Fibroblast of mammary gland (primary cell): ENCODE measurements at regions not wholly inside any gene's neighbourhood (a gene's known extent, or its start where the extent isn't known, plus 50 kb on each side); places are given as distances from the start of the nearest gene placed in this dataset.

Source experiments
- DNase-seq: peaks from one replicate; pipeline ENCODE4 v3.0.0-alpha.2; 2010; ENCODE audit warnings: low read depth
- H3K4me3 ChIP-seq: 2 replicates; pipeline ENCODE4 v1.5.1; 2011; ENCODE audit warnings: low read depth, mild to moderate bottlenecking, low read length, moderate library complexity; ENCODE audit not compliant: control insufficient read depth
- TF ChIP-seq, protein P1 (sequence below): conservative IDR thresholded peaks from 2 replicates; pipeline ENCODE4 v1.5.1; 2011; ENCODE audit warnings: low read depth, low read length, inconsistent platforms; ENCODE audit not compliant: control insufficient read depth, insufficient read depth

DNA sequence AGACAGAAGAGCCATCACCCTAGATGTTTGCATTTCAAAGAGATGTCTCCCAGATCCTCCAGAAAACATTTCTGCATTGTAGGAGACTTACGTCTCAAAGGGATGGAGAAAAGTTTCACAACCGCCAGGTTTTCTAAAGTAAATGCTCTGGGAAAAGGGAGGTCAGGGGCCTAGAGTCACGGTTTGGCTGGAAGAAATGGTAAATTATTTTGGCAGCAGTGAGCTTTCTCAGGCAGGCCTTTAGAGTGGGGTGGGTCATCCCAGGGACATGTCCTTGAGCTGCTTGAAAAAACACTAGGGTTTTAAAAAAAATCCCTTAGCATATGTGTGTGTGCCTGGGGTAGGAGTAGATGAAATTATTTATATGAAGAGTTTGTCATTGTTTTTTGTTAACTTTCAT is 728.8 kb downstream of the TYW1 start:
- DNase-seq: no peak
- no peak overlapping the region for H3K4me3 ChIP-seq
- TF ChIP-seq, protein P1, sequence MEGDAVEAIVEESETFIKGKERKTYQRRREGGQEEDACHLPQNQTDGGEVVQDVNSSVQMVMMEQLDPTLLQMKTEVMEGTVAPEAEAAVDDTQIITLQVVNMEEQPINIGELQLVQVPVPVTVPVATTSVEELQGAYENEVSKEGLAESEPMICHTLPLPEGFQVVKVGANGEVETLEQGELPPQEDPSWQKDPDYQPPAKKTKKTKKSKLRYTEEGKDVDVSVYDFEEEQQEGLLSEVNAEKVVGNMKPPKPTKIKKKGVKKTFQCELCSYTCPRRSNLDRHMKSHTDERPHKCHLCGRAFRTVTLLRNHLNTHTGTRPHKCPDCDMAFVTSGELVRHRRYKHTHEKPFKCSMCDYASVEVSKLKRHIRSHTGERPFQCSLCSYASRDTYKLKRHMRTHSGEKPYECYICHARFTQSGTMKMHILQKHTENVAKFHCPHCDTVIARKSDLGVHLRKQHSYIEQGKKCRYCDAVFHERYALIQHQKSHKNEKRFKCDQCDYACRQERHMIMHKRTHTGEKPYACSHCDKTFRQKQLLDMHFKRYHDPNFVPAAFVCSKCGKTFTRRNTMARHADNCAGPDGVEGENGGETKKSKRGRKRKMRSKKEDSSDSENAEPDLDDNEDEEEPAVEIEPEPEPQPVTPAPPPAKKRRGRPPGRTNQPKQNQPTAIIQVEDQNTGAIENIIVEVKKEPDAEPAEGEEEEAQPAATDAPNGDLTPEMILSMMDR: no peak

DNA sequence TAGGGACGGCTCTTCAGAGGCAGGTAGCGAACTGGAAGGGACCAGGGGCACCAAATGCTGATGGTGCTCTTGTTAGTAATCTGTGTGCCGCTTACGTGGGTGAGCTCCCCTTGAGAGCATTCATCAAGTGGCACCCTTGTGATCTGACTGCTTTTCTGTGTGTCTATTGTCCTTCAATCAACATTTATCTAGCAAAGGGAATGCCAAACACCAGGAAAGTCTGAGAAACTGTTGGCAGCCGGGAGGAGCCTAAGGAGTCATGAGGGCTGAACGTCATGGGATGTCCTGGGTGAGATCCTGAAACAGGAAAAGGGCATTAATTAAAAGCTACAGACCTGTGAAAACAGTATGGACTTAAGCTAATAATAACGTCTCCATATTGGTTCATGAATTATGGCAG is 733.1 kb downstream of the TYW1 start:
- TF ChIP-seq, protein P1: no peak
- no peak for DNase-seq
- H3K4me3 ChIP-seq: no peak overlapping the region

DNA sequence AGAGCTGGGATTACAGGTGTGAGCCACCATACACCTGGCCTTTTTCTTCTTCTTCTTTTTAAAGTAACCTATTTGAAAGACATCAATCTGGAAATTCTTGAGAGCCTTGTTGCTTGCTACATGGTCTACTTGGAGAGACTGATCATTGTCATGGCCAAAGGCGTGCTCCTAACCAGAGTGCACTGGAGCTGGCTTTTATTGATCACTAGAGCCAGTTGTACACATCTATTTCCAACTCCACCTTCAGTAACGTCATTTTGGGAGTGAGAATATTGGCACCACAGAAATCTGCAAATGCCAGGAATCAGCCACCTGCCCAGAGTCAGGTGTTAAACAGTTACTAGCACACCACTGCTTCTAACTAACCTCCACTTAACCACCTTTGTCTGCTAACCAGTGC is 735.1 kb downstream of the TYW1 start:
- TF ChIP-seq, protein P1: no peak
- no peak for DNase-seq

DNA sequence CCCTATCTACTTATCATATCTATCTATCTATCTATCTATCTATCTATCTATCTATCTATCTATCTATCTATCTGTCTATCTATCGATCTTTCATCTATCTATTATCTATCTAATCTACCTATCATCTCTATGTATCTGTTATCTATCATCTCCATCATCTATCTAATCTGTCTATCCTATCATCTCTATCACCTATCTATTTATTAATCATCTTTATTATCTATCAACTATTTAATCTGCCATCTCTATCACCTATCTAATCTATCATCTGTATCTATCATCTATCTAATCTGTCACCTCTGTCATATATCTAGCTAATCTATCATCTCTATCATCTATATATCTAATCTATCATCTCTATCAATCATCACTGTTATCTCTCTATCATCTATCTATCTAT is 736.3 kb downstream of the TYW1 start:
- H3K4me3 ChIP-seq: no peak overlapping the region
- no peak for DNase-seq
- TF ChIP-seq, protein P1: no peak

More for the DNA sequence above, 735.1 kb downstream of the TYW1 start:
- H3K4me3 ChIP-seq: no peak overlapping the region

DNA sequence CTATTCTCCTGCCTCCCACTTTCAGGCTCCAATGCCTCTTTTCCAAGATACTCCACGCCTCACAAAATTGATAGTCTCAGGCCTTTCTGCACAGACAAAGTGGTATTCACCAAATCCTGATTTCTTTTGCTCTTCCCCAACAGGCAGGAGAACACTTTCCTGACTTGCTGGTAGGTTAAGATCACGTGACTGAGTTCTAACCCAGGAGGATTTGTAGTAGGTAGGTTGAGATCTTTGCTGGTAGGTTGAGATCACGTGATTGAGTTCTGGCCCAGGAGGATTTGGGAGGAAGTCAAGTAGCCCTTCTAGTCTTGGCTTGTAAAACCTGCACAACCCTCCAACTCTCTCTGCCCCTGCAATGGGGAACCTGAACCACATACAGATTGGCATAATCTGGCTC is 741.5 kb downstream of the TYW1 start:
- H3K4me3 ChIP-seq: no peak overlapping the region
- TF ChIP-seq, protein P1: no peak
- no peak for DNase-seq

DNA sequence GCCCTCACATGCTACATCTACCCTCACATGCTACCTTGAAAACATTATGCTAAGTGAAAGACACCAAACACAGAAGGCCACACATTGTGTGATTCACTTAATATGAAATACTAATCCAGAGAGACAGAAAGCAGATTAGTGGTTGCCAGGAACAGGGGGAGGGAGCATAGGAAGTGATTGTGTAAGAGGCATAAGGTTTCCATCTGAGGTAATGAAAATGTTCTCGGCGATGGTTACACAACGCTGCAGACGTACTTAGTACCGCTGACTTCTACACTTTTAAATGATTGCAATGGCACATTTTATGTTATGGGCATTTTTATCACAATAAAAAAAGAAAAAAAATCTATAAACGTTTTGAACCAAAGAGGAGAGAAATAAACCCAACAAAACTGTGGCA is 742.3 kb downstream of the TYW1 start:
- H3K4me3 ChIP-seq: no peak overlapping the region
- TF ChIP-seq, protein P1: no peak
- DNase-seq: peak; percentile 84

DNA sequence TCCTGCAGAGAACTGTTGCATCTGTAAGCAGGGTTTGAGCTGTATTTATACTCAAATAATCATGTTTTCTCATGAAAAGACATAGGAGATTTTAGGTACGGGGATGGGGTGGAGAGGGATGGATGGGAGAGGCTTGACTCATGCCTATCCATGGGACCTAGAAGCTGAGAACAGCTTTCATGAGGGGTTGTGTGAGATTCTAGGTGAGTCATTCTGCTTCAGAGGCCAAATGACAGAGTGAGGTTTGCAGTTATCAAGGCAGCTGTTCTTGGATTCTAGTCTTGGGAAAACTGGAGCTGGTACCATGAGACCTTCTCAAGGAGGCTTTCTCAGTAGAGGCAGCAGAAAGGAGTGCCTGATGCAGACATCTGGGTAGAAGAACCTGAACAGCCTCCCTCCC is 746.9 kb downstream of the TYW1 start:
- TF ChIP-seq, protein P1: no peak
- H3K4me3 ChIP-seq: no peak overlapping the region
- peak; percentile 54 for DNase-seq
